T-helper 2 cell treated with Interferon-gamma antibody and Interleukin-4, amounts not matched to agents 5 μg/mL and 100 μg/mL, for 36 hours (primary cell): ENCODE measurements at regions not wholly inside any gene's neighbourhood (a gene's known extent, or its start where the extent isn't known, plus 50 kb on each side); places are given as distances from the start of the nearest gene placed in this dataset.
"Not testable (repeated sequence)": the region's sequence is repeated elsewhere in the genome, so short reads cannot be mapped to it uniquely, and the experiment has no call there.

Experiments
- DNase-seq: peaks from one replicate; pipeline ENCODE4 v3.0.0; 2021; ENCODE audit warnings: low spot score
- H3K27ac Mint-ChIP-seq: one replicate; pipeline ENCODE4 v1.8.0; 2021; ENCODE audit warnings: mild to moderate bottlenecking, mixed read lengths
- H3K27me3 Mint-ChIP-seq: one replicate; pipeline ENCODE4 v1.8.0; 2021; ENCODE audit warnings: low read depth, mixed read lengths
- H3K36me3 Mint-ChIP-seq: one replicate; pipeline ENCODE4 v1.8.0; 2021; ENCODE audit warnings: low read depth, mixed read lengths
- H3K4me1 Mint-ChIP-seq: one replicate; pipeline ENCODE4 v1.8.0; 2021; ENCODE audit warnings: low read depth, mixed read lengths
- H3K4me3 Mint-ChIP-seq: one replicate; pipeline ENCODE4 v1.8.0; 2022; ENCODE audit warnings: mild to moderate bottlenecking, moderate library complexity, mixed read lengths
- H3K9me3 Mint-ChIP-seq: one replicate; pipeline ENCODE4 v1.8.0; 2021; ENCODE audit warnings: mixed read lengths

- H3K36me3 Mint-ChIP-seq, result no peaks in the 10 kb centered on the region
- H3K4me1 Mint-ChIP-seq, result no peaks in the 10 kb centered on the region
- H3K4me3 Mint-ChIP-seq, result no peak overlapping the region
- no peak for DNase-seq
- H3K27me3 Mint-ChIP-seq, result no peaks in the 10 kb centered on the region
- H3K9me3 Mint-ChIP-seq, result peaks cover 11% of the 10 kb centered on the region
- no peak overlapping the region for H3K27ac Mint-ChIP-seq
These were observed 270.0 kb upstream of the SOX9 start for GRCh38 chr17:71850812-71851211.

GRCh38 chr17:71855010-71855409 lies 265.8 kb upstream of the SOX9 start:
- Mint-ChIP-seq H3K4me3 (no peak overlapping the region), H3K36me3 (no peaks in the 10 kb centered on the region), H3K9me3 (peaks cover 7% of the 10 kb centered on the region), H3K4me1 (no peaks in the 10 kb centered on the region), H3K27ac (no peak overlapping the region), H3K27me3 (no peaks in the 10 kb centered on the region)
- no peak for DNase-seq

- Mint-ChIP-seq H3K4me3 (no peak overlapping the region), H3K36me3 (no peaks in the 10 kb centered on the region), H3K4me1 (no peaks in the 10 kb centered on the region), H3K9me3 (peaks cover 13% of the 10 kb centered on the region), H3K27ac (no peak overlapping the region), H3K27me3 (no peaks in the 10 kb centered on the region)
- no peak for DNase-seq
These were observed 256.1 kb upstream of the SOX9 start for GRCh38 chr17:71864755-71865154.

DNA sequence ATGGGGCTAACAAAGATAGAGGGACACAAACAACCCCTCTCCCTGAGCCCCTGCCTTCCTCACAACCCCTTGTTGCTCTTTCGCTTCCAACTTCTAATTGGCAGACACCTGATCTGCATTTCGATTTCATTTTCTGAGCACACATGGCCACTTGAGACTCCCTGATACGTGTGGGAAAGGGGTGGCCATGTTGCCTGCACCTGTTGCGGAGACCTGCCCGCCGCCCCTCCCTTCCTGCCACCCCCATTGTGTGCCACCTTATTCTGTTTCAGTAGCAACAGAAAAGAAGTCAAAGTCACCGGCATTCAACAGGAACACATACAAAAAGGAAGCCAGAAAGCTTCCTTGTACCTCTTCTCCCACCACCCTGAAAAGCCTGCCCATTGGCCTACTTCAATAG lies 254.7 kb upstream of the SOX9 start:
- Mint-ChIP-seq H3K4me3 (no peak overlapping the region), H3K27me3 (no peaks in the 10 kb centered on the region), H3K36me3 (no peaks in the 10 kb centered on the region), H3K27ac (no peak overlapping the region), H3K4me1 (no peaks in the 10 kb centered on the region), H3K9me3 (peaks cover 13% of the 10 kb centered on the region)
- no peak for DNase-seq

DNA sequence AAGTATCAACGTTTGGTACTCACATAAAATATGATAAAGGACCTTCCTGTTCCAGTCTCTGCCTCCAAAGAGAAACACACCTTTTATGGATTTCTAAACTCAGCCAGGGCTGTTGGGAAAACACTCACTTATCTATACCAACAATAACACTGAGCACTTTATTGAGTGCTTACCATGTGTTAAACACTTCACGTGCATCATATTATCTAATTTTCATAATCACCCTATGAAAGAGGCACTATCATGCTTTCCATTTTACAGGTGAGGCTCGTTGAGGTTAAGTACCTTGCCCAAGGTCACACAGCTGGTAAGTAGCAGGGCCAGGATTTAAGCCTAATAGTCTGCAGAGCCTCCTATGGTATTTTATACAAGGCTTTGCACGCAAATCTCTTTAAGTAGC lies 251.5 kb upstream of the SOX9 start:
- Mint-ChIP-seq H3K4me1 (no peaks in the 10 kb centered on the region), H3K27me3 (no peaks in the 10 kb centered on the region), H3K4me3 (no peak overlapping the region), H3K27ac (no peak overlapping the region), H3K9me3 (peaks cover 13% of the 10 kb centered on the region), H3K36me3 (no peaks in the 10 kb centered on the region)
- DNase-seq, result no peak

DNA sequence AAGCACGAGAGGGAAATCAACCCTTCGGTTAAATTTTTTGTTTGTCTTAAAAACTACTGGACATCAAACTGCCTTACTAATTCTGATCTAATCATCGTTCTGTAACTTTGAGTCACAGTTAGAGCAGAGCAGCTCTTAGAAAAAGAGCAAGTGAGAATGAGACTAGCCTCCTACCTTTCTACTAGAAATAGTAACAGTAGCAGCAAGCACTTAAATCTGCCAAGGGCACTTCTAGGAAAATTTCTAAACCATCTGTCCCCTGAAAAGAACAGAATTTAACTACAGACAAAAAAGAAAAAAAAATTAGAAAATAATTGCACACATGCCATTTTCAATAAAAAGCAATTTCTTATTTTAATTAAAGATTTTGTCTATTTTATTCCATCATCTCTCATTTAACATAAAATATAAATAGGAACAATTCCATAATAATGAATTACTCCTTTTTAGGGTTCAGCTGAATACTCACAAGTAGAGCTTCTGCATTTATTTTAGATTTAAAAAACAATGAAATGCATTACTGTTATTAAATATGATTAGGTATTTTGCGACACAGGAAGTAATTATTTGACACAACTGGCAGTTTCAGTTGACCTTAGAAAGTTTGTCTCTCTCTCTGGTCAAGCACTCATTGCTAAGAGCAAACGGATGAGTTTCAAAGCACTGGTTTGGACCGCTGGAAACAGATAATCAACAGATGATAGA lies 250.8 kb upstream of the SOX9 start:
- no peaks in the 10 kb centered on the region for H3K27me3 Mint-ChIP-seq
- DNase-seq, result no peak
- no peak overlapping the region for H3K27ac Mint-ChIP-seq
- no peaks in the 10 kb centered on the region for H3K36me3 Mint-ChIP-seq
- no peak overlapping the region for H3K4me3 Mint-ChIP-seq
- no peaks in the 10 kb centered on the region for H3K4me1 Mint-ChIP-seq
- peaks cover 10% of the 10 kb centered on the region for H3K9me3 Mint-ChIP-seq

- DNase-seq, result no peak
- no peaks in the 10 kb centered on the region for H3K4me1 Mint-ChIP-seq
- no peaks in the 10 kb centered on the region for H3K36me3 Mint-ChIP-seq
- H3K27me3 Mint-ChIP-seq, result no peaks in the 10 kb centered on the region
- H3K27ac Mint-ChIP-seq, result no peak overlapping the region
- H3K4me3 Mint-ChIP-seq, result no peak overlapping the region
- peaks cover 10% of the 10 kb centered on the region for H3K9me3 Mint-ChIP-seq
These were observed 250.3 kb upstream of the SOX9 start for GRCh38 chr17:71870546-71870862.

DNA sequence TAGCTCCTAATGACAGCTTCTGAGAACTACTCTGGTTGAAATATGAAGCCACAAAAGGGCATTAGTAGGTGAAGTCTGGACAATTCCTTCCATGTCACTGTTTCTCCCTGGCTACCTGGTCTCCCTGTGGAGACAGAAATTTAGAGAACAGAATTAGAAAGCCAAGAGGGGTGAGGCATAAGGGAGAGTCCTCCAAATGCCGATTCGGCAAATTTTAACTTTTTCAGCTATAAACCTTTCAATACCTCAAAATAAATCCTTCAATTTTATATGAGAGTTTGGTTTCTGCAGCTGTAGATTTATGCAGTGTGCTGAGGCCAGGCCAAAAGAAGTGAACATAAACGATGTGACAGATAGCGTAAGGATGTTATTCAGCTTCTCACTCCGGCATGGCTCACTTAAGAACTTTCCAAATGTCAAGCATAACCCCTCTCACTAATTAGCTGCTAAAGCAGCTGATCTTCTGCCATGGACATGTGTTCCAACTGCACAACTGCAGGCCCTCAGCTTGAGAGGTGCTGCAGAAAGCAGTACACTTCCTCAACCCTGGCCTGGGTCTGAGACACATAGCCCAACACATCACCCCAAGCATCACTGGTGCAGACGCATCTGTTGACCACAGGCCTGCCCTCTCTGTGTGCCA lies 247.9 kb upstream of the SOX9 start:
- no peak for DNase-seq
- Mint-ChIP-seq H3K4me3 (no peak overlapping the region), H3K27ac (no peak overlapping the region)

DNA sequence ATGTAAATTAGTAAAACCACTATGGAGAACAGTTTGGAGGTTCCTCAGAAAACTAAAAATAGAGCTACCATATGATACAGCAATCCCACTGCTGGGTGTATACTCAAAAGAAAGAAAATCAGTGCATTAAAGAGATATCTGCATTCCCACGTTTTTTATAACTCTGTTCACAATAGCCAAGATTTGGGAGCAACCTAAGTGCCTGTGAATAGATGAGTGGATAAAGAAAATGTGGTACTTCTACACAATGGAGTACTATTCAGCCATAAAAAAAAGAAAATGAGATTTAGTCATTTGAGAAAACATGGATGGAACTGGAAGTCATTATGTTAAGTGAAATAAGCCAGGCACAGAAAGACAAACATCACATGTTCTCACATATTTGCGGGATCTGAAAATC lies 246.0 kb upstream of the SOX9 start:
- not testable (repeated sequence) for H3K4me1 Mint-ChIP-seq, H3K4me3 Mint-ChIP-seq, H3K36me3 Mint-ChIP-seq, H3K27me3 Mint-ChIP-seq, H3K27ac Mint-ChIP-seq, DNase-seq, H3K9me3 Mint-ChIP-seq

More for the DNA sequence above, 247.9 kb upstream of the SOX9 start:
- no peaks in the 10 kb centered on the region for H3K27me3 Mint-ChIP-seq
- no peaks in the 10 kb centered on the region for H3K36me3 Mint-ChIP-seq
- peaks cover 4% of the 10 kb centered on the region for H3K9me3 Mint-ChIP-seq
- no peaks in the 10 kb centered on the region for H3K4me1 Mint-ChIP-seq

DNA sequence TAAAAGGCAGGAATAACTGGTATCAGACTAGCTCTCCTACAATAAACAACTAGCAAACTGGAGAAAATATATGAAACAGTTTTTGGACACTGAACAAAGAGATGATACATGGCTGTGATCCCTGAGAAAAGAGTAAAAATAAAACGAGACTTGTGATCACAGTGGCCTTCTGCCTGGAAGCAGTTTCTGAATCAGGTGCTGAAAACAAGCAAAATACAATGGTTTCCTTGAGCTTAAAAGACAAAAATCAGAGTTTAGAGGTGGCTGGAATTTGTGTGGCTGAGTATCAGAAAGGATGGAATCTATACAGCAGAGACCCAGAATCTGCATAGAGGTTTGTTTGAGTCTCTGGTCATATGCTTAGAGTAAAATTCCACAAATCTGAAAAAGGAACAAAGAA lies 242.5 kb upstream of the SOX9 start:
- DNase-seq, result no peak
- H3K9me3 Mint-ChIP-seq, result peaks cover 4% of the 10 kb centered on the region
- no peak overlapping the region for H3K27ac Mint-ChIP-seq
- H3K36me3 Mint-ChIP-seq, result no peaks in the 10 kb centered on the region
- no peaks in the 10 kb centered on the region for H3K4me1 Mint-ChIP-seq
- no peak overlapping the region for H3K4me3 Mint-ChIP-seq
- no peaks in the 10 kb centered on the region for H3K27me3 Mint-ChIP-seq

- no peaks in the 10 kb centered on the region for H3K36me3 Mint-ChIP-seq
- H3K4me1 Mint-ChIP-seq, result no peaks in the 10 kb centered on the region
- DNase-seq, result no peak
- H3K9me3 Mint-ChIP-seq, result peaks cover 8% of the 10 kb centered on the region
- H3K4me3 Mint-ChIP-seq, result no peak overlapping the region
- H3K27ac Mint-ChIP-seq, result no peak overlapping the region
- no peaks in the 10 kb centered on the region for H3K27me3 Mint-ChIP-seq
These were observed 241.8 kb upstream of the SOX9 start for GRCh38 chr17:71878998-71879397.

DNA sequence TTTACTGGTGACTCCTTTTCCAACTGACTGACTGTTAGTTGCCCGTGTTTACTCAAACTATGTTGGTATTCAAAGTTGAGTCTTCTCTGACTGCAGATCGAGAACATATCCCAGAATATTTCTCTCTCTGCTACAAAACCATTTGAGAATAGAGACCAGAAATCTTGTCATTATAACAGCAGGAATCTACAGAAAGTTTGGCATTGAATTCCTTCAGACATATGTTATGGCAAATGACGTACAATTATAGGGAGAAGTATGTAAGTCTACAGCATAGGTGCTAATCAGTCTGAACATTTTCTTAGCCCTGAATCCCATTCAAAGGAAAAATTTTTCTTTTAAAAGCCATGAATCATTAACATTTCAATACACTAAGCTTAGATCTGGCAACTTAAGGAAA lies 239.8 kb upstream of the SOX9 start:
- Mint-ChIP-seq H3K36me3 (no peaks in the 10 kb centered on the region), H3K27me3 (no peaks in the 10 kb centered on the region), H3K4me1 (no peaks in the 10 kb centered on the region), H3K4me3 (no peak overlapping the region), H3K9me3 (peaks cover 17% of the 10 kb centered on the region), H3K27ac (no peak overlapping the region)
- DNase-seq, result no peak

DNA sequence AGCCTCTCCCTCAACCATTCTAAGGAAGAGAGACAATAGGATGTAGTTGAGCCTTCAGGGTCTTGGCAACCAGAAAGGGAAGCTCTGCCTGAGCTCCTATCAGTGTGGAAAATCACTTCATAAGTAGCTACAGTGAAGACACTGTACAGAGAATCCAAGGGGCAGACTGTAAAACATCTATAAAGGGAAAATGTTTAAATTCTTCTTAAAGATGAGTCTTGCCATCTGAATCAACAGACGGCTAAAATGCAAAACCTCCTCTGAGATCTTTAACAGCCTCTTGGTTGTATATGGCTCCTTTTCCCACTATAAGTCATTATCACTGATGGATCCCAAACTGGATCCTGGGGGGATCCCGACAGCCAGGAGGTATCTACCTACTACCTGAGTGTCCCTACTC lies 239.2 kb upstream of the SOX9 start:
- Mint-ChIP-seq H3K4me3 (no peak overlapping the region), H3K36me3 (no peaks in the 10 kb centered on the region), H3K27me3 (no peaks in the 10 kb centered on the region), H3K4me1 (no peaks in the 10 kb centered on the region), H3K27ac (no peak overlapping the region), H3K9me3 (peaks cover 17% of the 10 kb centered on the region)
- no peak for DNase-seq

DNA sequence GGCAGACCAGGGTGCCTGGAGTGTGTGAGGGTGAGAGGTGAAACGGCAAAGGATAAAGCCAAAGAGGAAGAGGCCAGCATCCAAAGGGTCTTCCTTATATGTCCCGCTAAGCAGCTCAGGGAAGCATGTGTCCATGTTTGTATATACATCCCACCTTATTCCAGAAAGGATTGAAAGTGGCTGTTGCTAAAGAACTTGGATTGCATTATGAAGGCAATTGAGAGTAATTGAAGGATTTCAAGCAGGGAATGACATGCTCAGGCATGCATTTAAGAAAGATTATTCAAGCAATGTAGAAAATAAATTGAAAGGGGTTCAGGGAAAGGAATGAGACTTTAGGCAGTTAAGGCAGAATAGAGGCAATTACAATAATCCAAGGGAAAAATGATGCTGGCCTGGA lies 237.6 kb upstream of the SOX9 start:
- H3K9me3 Mint-ChIP-seq, result peaks cover 17% of the 10 kb centered on the region
- H3K36me3 Mint-ChIP-seq, result no peaks in the 10 kb centered on the region
- DNase-seq, result no peak
- H3K27me3 Mint-ChIP-seq, result no peaks in the 10 kb centered on the region
- H3K4me1 Mint-ChIP-seq, result no peaks in the 10 kb centered on the region
- H3K27ac Mint-ChIP-seq, result no peak overlapping the region
- H3K4me3 Mint-ChIP-seq, result no peak overlapping the region

DNA sequence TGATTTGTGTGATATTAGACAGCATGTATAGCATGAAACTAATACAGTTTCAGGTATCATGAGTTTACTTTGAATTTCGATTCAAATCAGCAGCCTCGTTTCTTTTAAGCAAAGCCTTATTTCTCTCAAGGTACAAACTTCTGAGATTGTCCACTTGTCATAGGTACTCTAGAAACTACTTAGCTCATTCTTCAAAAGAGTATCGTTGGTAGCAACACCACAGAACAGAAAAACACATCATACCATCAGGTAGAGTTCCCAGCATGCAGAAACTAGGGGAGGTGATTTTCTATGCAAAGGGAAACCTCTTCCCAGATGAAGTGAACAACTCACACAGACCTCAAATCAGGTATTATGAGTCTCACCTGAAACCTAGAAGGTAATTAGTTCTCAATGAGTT lies 237.0 kb upstream of the SOX9 start:
- no peak overlapping the region for H3K27ac Mint-ChIP-seq
- H3K4me1 Mint-ChIP-seq, result no peaks in the 10 kb centered on the region
- no peaks in the 10 kb centered on the region for H3K27me3 Mint-ChIP-seq
- no peaks in the 10 kb centered on the region for H3K36me3 Mint-ChIP-seq
- H3K9me3 Mint-ChIP-seq, result peaks cover 17% of the 10 kb centered on the region
- no peak overlapping the region for H3K4me3 Mint-ChIP-seq
- no peak for DNase-seq
